ENCODE measurements at regions not wholly inside any gene's neighbourhood (a gene's known extent, or its start where the extent isn't known, plus 50 kb on each side); places are given as distances from the start of the nearest gene placed in this dataset.

GRCh38 chr20:7379621-7380220, 560.5 kb downstream of the HAO1 start:
- TF ChIP-seq TCF7L2 (IDR thresholded peaks at IDR 0.05; ENCODE audit: low read depth, low read length) (no peak), POLR2AphosphoS5 (IDR thresholded peaks at IDR 0.05; ENCODE audit: low read depth, low read length) (no peak), CTCF (IDR thresholded peaks at IDR 0.05) (no peak), REST (IDR thresholded peaks at IDR 0.05; ENCODE audit: insufficient read depth in 1 of 2, low read depth in 2 of 2, low read length in 1 of 2) (no peak), SIN3A (IDR thresholded peaks at IDR 0.05; ENCODE audit: borderline replicate concordance, insufficient read depth, low read depth, low read length) (no peak)
- in situ Hi-C loops (cut with HindIII; ENCODE audit: low pct_unique_long_range_greater_than_20kb, low sequenced_read_pairs): no loop called here
- CTCF ChIA-PET: no interaction called here
- Histone ChIP-seq H3K27ac (ENCODE audit: low read length) (no peak overlapping the region), H3K4me3 (ENCODE audit: low read depth in 2 of 2, low read length in 2 of 2) (no peak overlapping the region), H3K36me3 (ENCODE audit: control insufficient read depth, insufficient read depth, low read length) (no peaks in the 10 kb centered on the region), H3K9me3 (ENCODE audit: control insufficient read depth, insufficient read depth, low read depth, low read length) (no peaks in the 10 kb centered on the region), H3K4me1 (ENCODE audit: control insufficient read depth, insufficient read depth, low read length) (no peaks in the 10 kb centered on the region), H3K27me3 (ENCODE audit: control insufficient read depth, insufficient read depth, low read length) (no peaks in the 10 kb centered on the region)
- ATAC-seq: no peak
- DNase-seq (ENCODE audit: low read depth, low spot score): no peak
- POLR2A ChIA-PET: no interaction called here
- BruUV-seq (replicated peaks): no TSS peak
- intact Hi-C loops (cut with micrococcal nuclease; ENCODE audit: unreplicated experiment): loop anchor here (5.0 kb wide), 2 partner anchors 478 to 612 kb away; partner anchors contain the start of gene BMP2

- no peak for TF ChIP-seq SIN3A (IDR thresholded peaks at IDR 0.05; ENCODE audit: borderline replicate concordance, insufficient read depth, low read depth, low read length)
- no peak for TF ChIP-seq POLR2AphosphoS5 (IDR thresholded peaks at IDR 0.05; ENCODE audit: low read depth, low read length)
- no peak for TF ChIP-seq CTCF (IDR thresholded peaks at IDR 0.05)
- no peak for TF ChIP-seq REST (IDR thresholded peaks at IDR 0.05; ENCODE audit: insufficient read depth in 1 of 2, low read depth in 2 of 2, low read length in 1 of 2)
- no peak for TF ChIP-seq TCF7L2 (IDR thresholded peaks at IDR 0.05; ENCODE audit: low read depth, low read length)
- ChIA-PET POLR2A (no interaction called here), CTCF (no interaction called here)
- no peak for DNase-seq (ENCODE audit: low read depth, low spot score)
- intact Hi-C loops (cut with micrococcal nuclease; ENCODE audit: unreplicated experiment) (no loop called here), in situ Hi-C loops (cut with HindIII; ENCODE audit: low pct_unique_long_range_greater_than_20kb, low sequenced_read_pairs) (no loop called here)
- Histone ChIP-seq H3K27ac (ENCODE audit: low read length) (no peak overlapping the region), H3K9me3 (ENCODE audit: control insufficient read depth, insufficient read depth, low read depth, low read length) (no peaks in the 10 kb centered on the region), H3K27me3 (ENCODE audit: control insufficient read depth, insufficient read depth, low read length) (no peaks in the 10 kb centered on the region), H3K4me3 (ENCODE audit: low read depth in 2 of 2, low read length in 2 of 2) (no peak overlapping the region), H3K4me1 (ENCODE audit: control insufficient read depth, insufficient read depth, low read length) (no peaks in the 10 kb centered on the region), H3K36me3 (ENCODE audit: control insufficient read depth, insufficient read depth, low read length) (no peaks in the 10 kb centered on the region)
- no TSS peak for BruUV-seq (replicated peaks)
- ATAC-seq: no peak
Measured at GRCh38 chr20:7383216-7383615, 557.0 kb downstream of the HAO1 start.

Measured in Panc1 (cell line).